ENCODE measurements at regions not wholly inside any gene's neighbourhood (a gene's known extent, or its start where the extent isn't known, plus 50 kb on each side); places are given as distances from the start of the nearest gene placed in this dataset.

DNA sequence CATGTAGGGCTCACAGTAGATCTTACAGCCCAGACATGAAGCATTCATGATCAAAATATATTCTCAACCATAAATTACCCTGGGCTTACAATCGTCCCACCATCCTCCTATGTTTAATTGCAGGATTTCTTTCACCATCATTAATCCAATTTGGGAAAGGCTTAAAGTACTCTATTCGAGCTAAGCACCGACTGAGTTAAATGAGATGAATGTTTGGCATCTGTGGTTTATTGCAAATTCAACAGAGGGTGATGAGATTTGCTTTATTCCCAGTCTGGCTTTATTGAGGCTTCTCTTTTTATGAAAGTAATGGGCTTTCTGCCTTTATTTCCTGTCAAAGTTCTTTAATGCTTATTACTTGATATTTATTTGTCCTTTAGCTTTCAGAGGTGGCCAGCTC is 159.0 kb downstream of the METTL4 start:
- no peak for DNase-seq (ENCODE audit: low read depth)
- Histone ChIP-seq H3K4me3 (ENCODE audit: low read depth, low read length) (no peak overlapping the region), H3K36me3 (ENCODE audit: control insufficient read depth, insufficient read depth, low read length) (no peaks in the 10 kb centered on the region), H3K27me3 (ENCODE audit: control insufficient read depth, insufficient read depth, low read length) (no peaks in the 10 kb centered on the region)
- POLR2A ChIA-PET = no interaction called here
- CTCF ChIA-PET = no interaction called here
- TF ChIP-seq, protein P1, sequence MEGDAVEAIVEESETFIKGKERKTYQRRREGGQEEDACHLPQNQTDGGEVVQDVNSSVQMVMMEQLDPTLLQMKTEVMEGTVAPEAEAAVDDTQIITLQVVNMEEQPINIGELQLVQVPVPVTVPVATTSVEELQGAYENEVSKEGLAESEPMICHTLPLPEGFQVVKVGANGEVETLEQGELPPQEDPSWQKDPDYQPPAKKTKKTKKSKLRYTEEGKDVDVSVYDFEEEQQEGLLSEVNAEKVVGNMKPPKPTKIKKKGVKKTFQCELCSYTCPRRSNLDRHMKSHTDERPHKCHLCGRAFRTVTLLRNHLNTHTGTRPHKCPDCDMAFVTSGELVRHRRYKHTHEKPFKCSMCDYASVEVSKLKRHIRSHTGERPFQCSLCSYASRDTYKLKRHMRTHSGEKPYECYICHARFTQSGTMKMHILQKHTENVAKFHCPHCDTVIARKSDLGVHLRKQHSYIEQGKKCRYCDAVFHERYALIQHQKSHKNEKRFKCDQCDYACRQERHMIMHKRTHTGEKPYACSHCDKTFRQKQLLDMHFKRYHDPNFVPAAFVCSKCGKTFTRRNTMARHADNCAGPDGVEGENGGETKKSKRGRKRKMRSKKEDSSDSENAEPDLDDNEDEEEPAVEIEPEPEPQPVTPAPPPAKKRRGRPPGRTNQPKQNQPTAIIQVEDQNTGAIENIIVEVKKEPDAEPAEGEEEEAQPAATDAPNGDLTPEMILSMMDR (IDR thresholded peaks at IDR 0.05; ENCODE audit: insufficient read depth, low read depth, low read length) = no peak

DNA sequence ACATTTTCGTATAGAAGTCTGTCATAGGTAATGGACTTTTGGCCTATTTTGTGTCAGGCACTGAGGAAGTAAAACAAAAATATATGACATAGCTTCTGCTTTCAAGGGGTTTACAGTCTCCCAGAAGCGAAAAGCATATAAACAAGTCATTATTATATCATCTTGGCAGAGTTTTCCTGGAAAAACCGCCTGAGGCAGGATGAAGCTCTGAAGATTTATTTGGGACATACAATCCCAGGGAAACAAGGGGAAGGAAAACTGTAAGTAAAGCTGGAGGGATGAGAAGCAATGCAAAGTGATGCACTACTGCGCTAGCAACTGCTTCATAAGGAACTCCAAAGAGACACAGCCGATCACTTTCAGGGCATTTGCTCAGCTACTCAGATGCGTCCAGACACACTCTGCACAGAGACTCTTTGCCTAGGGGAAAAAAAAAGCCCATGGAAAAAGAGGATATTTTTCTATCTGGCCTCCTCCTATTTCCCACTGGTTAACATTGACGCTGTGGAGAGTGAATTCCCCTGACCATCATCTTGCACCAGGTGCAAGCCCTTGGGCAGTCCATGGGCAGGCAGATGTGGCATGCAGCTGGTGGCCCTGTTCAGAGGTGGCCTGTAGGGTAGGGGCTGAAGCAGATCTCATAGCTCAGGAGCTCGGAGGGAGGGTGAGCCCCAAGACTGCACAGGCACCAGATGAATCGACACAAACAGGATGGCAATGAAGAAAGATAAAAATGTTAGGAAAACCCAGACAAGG is 158.1 kb downstream of the METTL4 start:
- DNase-seq (ENCODE audit: low read depth) = no peak
- no peaks in the 10 kb centered on the region for H3K36me3 ChIP-seq (ENCODE audit: control insufficient read depth, insufficient read depth, low read length)
- ChIA-PET POLR2A (no interaction called here), CTCF (interaction anchor here (0.9 to 1.5 kb wide), 2 partner anchors 10 to 129 kb away, joined by 3 read pairs; no protein-coding TSS in a partner anchor)
- no peaks in the 10 kb centered on the region for H3K27me3 ChIP-seq (ENCODE audit: control insufficient read depth, insufficient read depth, low read length)
- no peak overlapping the region for H3K4me3 ChIP-seq (ENCODE audit: low read depth, low read length)
- TF ChIP-seq, protein P1 (IDR thresholded peaks at IDR 0.05; ENCODE audit: insufficient read depth, low read depth, low read length) = no peak

GRCh38 chr18:2414235-2414634 is 157.1 kb downstream of the METTL4 start:
- no peaks in the 10 kb centered on the region for H3K27me3 ChIP-seq (ENCODE audit: control insufficient read depth, insufficient read depth, low read length)
- TF ChIP-seq, protein P1 (IDR thresholded peaks at IDR 0.05; ENCODE audit: insufficient read depth, low read depth, low read length) = no peak
- no peak for DNase-seq (ENCODE audit: low read depth)
- POLR2A ChIA-PET = no interaction called here
- H3K36me3 ChIP-seq (ENCODE audit: control insufficient read depth, insufficient read depth, low read length) = no peaks in the 10 kb centered on the region
- CTCF ChIA-PET = interaction anchor here (0.9 to 1.5 kb wide), 3 partner anchors 9 to 128 kb away, joined by 3 read pairs; no protein-coding TSS in a partner anchor
- H3K4me3 ChIP-seq (ENCODE audit: low read depth, low read length) = no peak overlapping the region

GRCh38 chr18:2415656-2416055 is 155.6 kb downstream of the METTL4 start:
- Histone ChIP-seq H3K27me3 (ENCODE audit: control insufficient read depth, insufficient read depth, low read length) (no peaks in the 10 kb centered on the region), H3K4me3 (ENCODE audit: low read depth, low read length) (no peak overlapping the region), H3K36me3 (ENCODE audit: control insufficient read depth, insufficient read depth, low read length) (no peaks in the 10 kb centered on the region)
- CTCF ChIA-PET = no interaction called here
- POLR2A ChIA-PET = no interaction called here
- DNase-seq (ENCODE audit: low read depth) = no peak
- TF ChIP-seq, protein P1 (IDR thresholded peaks at IDR 0.05; ENCODE audit: insufficient read depth, low read depth, low read length) = no peak

GRCh38 chr18:2417861-2418610 is 153.3 kb downstream of the METTL4 start:
- no peak overlapping the region for H3K4me3 ChIP-seq (ENCODE audit: low read depth, low read length)
- H3K36me3 ChIP-seq (ENCODE audit: control insufficient read depth, insufficient read depth, low read length) = no peaks in the 10 kb centered on the region
- TF ChIP-seq, protein P1 (IDR thresholded peaks at IDR 0.05; ENCODE audit: insufficient read depth, low read depth, low read length) = no peak
- CTCF ChIA-PET = interaction anchor here (0.6 to 0.8 kb wide), 2 partner anchors 24 to 62 kb away, joined by 3 read pairs; no protein-coding TSS in a partner anchor
- no peaks in the 10 kb centered on the region for H3K27me3 ChIP-seq (ENCODE audit: control insufficient read depth, insufficient read depth, low read length)
- POLR2A ChIA-PET = no interaction called here
- no peak for DNase-seq (ENCODE audit: low read depth)

Data from BJ (cell line).